NOMO-1 treated with dmso at 0.1 percent for 144 hours (cell line): ENCODE measurements at regions not wholly inside any gene's neighbourhood (a gene's known extent, or its start where the extent isn't known, plus 50 kb on each side); places are given as distances from the start of the nearest gene placed in this dataset.
"Not testable (repeated sequence)": the region's sequence is repeated elsewhere in the genome, so short reads cannot be mapped to it uniquely, and the experiment has no call there.

Source experiments
- DNase-seq: peaks from one replicate; lab custom pipeline; 2025; ENCODE audit not compliant: unreplicated experiment; lab: John Stamatoyannopoulos, UW

GRCh38 chr11:90512846-90513245 is 290.0 kb upstream of the CHORDC1 start:
- no peak for DNase-seq

GRCh38 chr11:90510839-90511238 is 288.0 kb upstream of the CHORDC1 start:
- no peak for DNase-seq

GRCh38 chr11:90500922-90501568 is 278.2 kb upstream of the CHORDC1 start:
- DNase-seq: no peak

- no peak for DNase-seq
Measured at GRCh38 chr11:90496722-90497121, 273.9 kb upstream of the CHORDC1 start.

GRCh38 chr11:90493379-90493778 is 270.5 kb upstream of the CHORDC1 start:
- DNase-seq: no peak

GRCh38 chr11:90491466-90491865 is 268.6 kb upstream of the CHORDC1 start:
- DNase-seq: no peak

GRCh38 chr11:90476442-90477007 is 253.7 kb upstream of the CHORDC1 start:
- DNase-seq: peak; percentile 4

- no peak for DNase-seq
Measured at GRCh38 chr11:90468923-90469322, 246.1 kb upstream of the CHORDC1 start.

- no peak for DNase-seq
Measured at GRCh38 chr11:90465553-90465952, 242.7 kb upstream of the CHORDC1 start.

GRCh38 chr11:90455347-90455920 is 232.6 kb upstream of the CHORDC1 start:
- not testable (repeated sequence) for DNase-seq

GRCh38 chr11:90453525-90453924 is 230.7 kb upstream of the CHORDC1 start:
- no peak for DNase-seq

GRCh38 chr11:90449606-90450005 is 226.8 kb upstream of the CHORDC1 start:
- no peak for DNase-seq

GRCh38 chr11:90448256-90448655 is 225.4 kb upstream of the CHORDC1 start:
- no peak for DNase-seq

- DNase-seq: no peak
Measured at GRCh38 chr11:90447618-90448017, 224.8 kb upstream of the CHORDC1 start.

GRCh38 chr11:90446207-90446606 is 223.4 kb upstream of the CHORDC1 start:
- DNase-seq: no peak

GRCh38 chr11:90438069-90438468 is 215.2 kb upstream of the CHORDC1 start:
- no peak for DNase-seq

- no peak for DNase-seq
Measured at GRCh38 chr11:90434858-90435257, 212.0 kb upstream of the CHORDC1 start.

GRCh38 chr11:90428836-90429235 is 206.0 kb upstream of the CHORDC1 start:
- no peak for DNase-seq

GRCh38 chr11:90426442-90426841 is 203.6 kb upstream of the CHORDC1 start:
- no peak for DNase-seq

- DNase-seq: no peak
Measured at GRCh38 chr11:90423378-90423777, 200.5 kb upstream of the CHORDC1 start.

GRCh38 chr11:90422787-90423186 is 199.9 kb upstream of the CHORDC1 start:
- DNase-seq: not testable (repeated sequence)

- DNase-seq: no peak
Measured at GRCh38 chr11:90414221-90414620, 191.4 kb upstream of the CHORDC1 start.

- DNase-seq: no peak
Measured at GRCh38 chr11:90407350-90407749, 184.5 kb upstream of the CHORDC1 start.
